GM10248 (cell line): ENCODE measurements at regions not wholly inside any gene's neighbourhood (a gene's known extent, or its start where the extent isn't known, plus 50 kb on each side); places are given as distances from the start of the nearest gene placed in this dataset.

Experiments
- CTCF ChIA-PET: fragments of 300-600 bp; sonication (Branson Sonifier 250); formaldehyde crosslinking; extraction: SDS; loops from one replicate; lab custom pipeline; 2021; ENCODE audit warnings: antibody characterized with exemption; lab: Yijun Ruan, JAX
- POLR2A ChIA-PET: fragments of 350-650 bp; sonication (Branson Sonifier 250); formaldehyde crosslinking; extraction: SDS; loops from one replicate; lab custom pipeline; 2020; ENCODE audit warnings: antibody characterized with exemption; lab: Yijun Ruan, JAX
- DNase-seq: peaks from one replicate; pipeline ENCODE4 v3.0.0; 2012; ENCODE audit errors: extremely low spot score
- CTCF ChIP-seq: IDR thresholded peaks from 2 replicates; pipeline ENCODE4 v1.5.1; 2012; ENCODE audit warnings: mild to moderate bottlenecking, low read depth; ENCODE audit errors: extremely low read depth, missing control alignments, control extremely low read depth

DNA sequence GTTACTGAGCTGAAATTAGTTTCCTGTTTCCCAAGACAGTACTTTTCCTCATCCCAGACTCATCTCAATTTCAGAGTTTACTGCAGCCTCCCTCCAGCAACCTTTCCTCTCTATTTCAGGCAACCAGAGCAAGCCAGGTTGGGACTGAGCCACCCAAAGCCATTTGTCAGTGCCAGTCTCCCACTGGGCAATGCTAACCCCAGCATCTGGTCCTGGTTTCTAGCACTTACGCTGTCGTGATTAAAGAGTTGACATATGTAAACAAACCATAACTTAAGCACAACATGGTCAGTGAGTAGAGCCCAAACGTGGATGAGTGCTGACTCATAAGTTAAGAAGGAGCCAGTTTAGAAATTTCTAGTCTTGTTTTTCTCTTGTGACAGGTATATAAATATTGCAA, 119.6 kb upstream of the BLID start:
- TF ChIP-seq CTCF: no peak
- DNase-seq: no peak
- ChIA-PET POLR2A (no interaction called here), CTCF (interaction anchor here (1.6 kb wide), 1 partner anchor 20 kb away, joined by 6 read pairs; no protein-coding TSS in a partner anchor)

DNA sequence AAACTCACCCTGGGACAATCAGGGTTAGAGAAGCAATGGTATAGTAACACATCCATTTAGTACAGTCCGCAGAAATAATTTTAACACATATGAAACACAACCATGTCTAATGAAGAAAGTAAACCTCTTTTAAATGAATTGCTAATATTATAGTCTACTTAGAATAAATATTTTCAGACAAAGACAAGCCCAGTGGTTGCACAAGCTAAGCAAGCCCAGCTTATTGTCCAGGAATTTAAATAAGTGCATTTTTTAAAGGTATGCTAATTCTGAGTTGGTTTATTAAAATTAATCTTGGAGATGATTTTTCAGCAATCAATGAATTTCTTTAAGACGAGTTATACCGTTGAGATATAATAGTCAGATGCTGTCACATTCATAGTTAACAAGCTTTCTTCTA, 118.8 kb upstream of the BLID start:
- POLR2A ChIA-PET: no interaction called here
- CTCF ChIA-PET: interaction anchor here (1.6 kb wide), 1 partner anchor 19 kb away, joined by 6 read pairs; no protein-coding TSS in a partner anchor
- no peak for DNase-seq
- TF ChIP-seq CTCF: no peak

GRCh38 chr11:122234257-122234656, 118.2 kb upstream of the BLID start:
- ChIA-PET POLR2A (no interaction called here), CTCF (interaction anchor here (1.6 kb wide), 1 partner anchor 19 kb away, joined by 6 read pairs; no protein-coding TSS in a partner anchor)
- TF ChIP-seq CTCF: no peak
- no peak for DNase-seq

GRCh38 chr11:122232985-122233384, 117.0 kb upstream of the BLID start:
- DNase-seq: no peak
- CTCF ChIA-PET: no interaction called here
- POLR2A ChIA-PET: no interaction called here
- TF ChIP-seq CTCF: no peak

GRCh38 chr11:122230385-122230755, 114.4 kb upstream of the BLID start:
- CTCF ChIA-PET: no interaction called here
- no peak for DNase-seq
- no peak for TF ChIP-seq CTCF
- POLR2A ChIA-PET: no interaction called here

DNA sequence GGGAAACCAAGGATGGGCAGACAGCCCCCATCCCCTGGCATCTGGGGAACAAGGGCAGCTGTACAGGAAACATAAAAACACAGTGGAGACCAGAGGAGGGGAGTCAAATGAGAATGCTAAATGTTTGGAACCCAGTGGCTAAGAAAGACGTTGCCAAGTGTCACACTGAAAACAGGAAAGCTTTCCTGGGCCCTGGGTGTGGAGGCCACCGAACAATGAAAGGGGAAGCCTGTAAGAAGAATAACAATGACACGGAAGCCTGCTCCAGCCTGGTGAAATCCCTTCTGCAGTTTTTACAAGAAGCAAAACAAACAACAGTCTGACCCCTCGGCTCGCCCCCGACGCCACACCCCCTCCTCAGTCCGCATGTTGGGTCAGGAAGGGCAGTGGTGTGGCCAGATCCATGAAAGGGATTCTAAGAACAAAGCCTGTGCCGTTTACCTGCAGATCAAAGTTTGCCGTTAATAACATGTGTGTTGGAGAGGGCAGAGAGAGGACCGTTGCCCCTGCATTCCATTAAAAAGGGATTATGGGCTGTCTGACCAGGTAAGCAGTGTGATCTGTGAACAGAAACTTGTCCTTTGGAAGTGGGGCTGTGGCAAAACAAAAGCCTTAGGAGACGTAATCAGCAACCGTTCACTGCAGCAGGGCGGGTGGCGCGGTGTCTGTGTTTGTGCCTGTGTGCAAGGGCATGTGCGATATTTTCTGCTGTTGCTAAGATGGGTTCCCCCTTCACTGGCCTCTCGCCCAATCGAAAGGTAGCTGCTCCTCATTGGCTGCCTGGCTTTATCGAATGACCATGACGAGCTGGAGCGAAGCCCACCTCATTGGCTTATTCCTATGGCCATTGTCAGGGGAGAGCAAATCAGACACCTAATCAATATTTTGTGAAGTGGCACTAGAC, 113.7 kb upstream of the BLID start:
- no peak for TF ChIP-seq CTCF
- CTCF ChIA-PET: interaction anchor here (2.4 kb wide), 1 partner anchor 14 kb away, joined by 9 read pairs; no protein-coding TSS in a partner anchor
- POLR2A ChIA-PET: no interaction called here
- DNase-seq: no peak
